Immature natural killer cell (primary cell): ENCODE measurements at regions not wholly inside any gene's neighbourhood (a gene's known extent, or its start where the extent isn't known, plus 50 kb on each side); places are given as distances from the start of the nearest gene placed in this dataset.

Experiments
- DNase-seq, 3 donors: peaks; one replicate each; pipeline ENCODE4 v3.0.0; 2022; ENCODE audit warnings: mixed read lengths in 1 of 3
- H3K27ac Mint-ChIP-seq, 6 donors: one replicate each; pipeline ENCODE4 v1.8.0; 2020; ENCODE audit warnings: mixed read lengths in 6 of 6, mild to moderate bottlenecking in 5 of 6, inconsistent platforms in 4 of 6, moderate library complexity in 3 of 6
- H3K27me3 Mint-ChIP-seq, 3 donors: one replicate each; pipeline ENCODE4 v1.8.0; 2020 to 2021; ENCODE audit warnings: low read depth in 3 of 3, mild to moderate bottlenecking in 3 of 3, mixed read lengths in 3 of 3, moderate library complexity in 3 of 3, inconsistent platforms in 1 of 3
- H3K36me3 Mint-ChIP-seq, 3 donors: one replicate each; pipeline ENCODE4 v1.8.0; 2020; ENCODE audit warnings: mixed read lengths in 3 of 3, inconsistent platforms in 2 of 3, mild to moderate bottlenecking in 2 of 3
- H3K4me1 Mint-ChIP-seq, 2 donors: one replicate each; pipeline ENCODE4 v1.8.0; 2020; ENCODE audit warnings: inconsistent platforms in 2 of 2, mild to moderate bottlenecking in 2 of 2, mixed read lengths in 2 of 2, moderate library complexity in 1 of 2
- H3K4me3 Mint-ChIP-seq, 5 donors: one replicate each; pipeline ENCODE4 v1.8.0; 2020; ENCODE audit warnings: mild to moderate bottlenecking in 5 of 5, mixed read lengths in 5 of 5, inconsistent platforms in 3 of 5, moderate library complexity in 3 of 5
- H3K9me3 Mint-ChIP-seq, 6 donors: one replicate each; pipeline ENCODE4 v1.8.0; 2020; ENCODE audit warnings: mild to moderate bottlenecking in 6 of 6, mixed read lengths in 6 of 6, inconsistent platforms in 4 of 6, moderate library complexity in 3 of 6

DNA sequence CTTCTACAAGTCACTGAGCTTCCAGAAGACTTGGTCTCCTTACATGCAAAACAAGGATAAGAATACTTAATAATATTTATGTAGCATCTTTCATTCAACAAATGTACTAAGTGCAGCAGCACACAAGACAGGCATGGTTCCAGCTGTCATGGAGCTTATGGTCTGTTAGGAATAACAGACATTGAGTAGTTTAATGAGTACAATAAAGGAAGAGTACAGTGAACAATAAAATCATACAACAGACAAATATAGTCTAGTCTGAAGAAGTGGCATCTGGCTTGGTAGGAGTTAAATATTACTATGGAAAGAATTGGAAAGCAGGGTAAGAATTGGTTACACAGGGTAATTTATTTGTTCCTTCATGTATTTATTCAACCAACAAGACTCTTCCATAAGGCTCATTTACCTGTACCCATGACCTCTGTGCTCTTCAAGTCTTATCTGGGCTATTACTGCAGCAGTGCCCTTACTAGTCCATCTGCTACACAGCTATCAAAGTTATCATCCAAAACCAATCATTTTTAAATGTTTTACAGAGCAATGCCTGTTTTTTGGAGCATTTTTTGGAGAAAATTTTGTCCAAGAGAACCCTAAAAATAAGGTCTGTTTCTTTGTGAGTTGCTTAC, 101.1 kb upstream of the RPL34 start:
- H3K27ac Mint-ChIP-seq, result peak overlapping the region in 1 of 6 donors; percentile 9
- H3K27me3 Mint-ChIP-seq, result peaks cover 1 to 9% (median 1%) of the 10 kb centered on the region in 3 donors
- H3K36me3 Mint-ChIP-seq, result peaks cover 0 to 4% (median 3%) of the 10 kb centered on the region in 3 donors
- H3K4me3 Mint-ChIP-seq, result no peak overlapping the region
- H3K4me1 Mint-ChIP-seq, result peaks cover 12 to 14% of the 10 kb centered on the region in 2 donors
- DNase-seq, result no peak
- H3K9me3 Mint-ChIP-seq, result peaks cover 0 to 2% (median 0%) of the 10 kb centered on the region in 6 donors

GRCh38 chr4:108512615-108513505, 107.5 kb upstream of the RPL34 start:
- no peaks in the 10 kb centered on the region for H3K9me3 Mint-ChIP-seq
- no peak overlapping the region for H3K27ac Mint-ChIP-seq
- peaks cover 0 to 4% (median 3%) of the 10 kb centered on the region in 3 donors for H3K36me3 Mint-ChIP-seq
- no peak overlapping the region for H3K4me3 Mint-ChIP-seq
- peaks cover 3 to 17% (median 11%) of the 10 kb centered on the region in 3 donors for H3K27me3 Mint-ChIP-seq
- no peak for DNase-seq
- H3K4me1 Mint-ChIP-seq, result peaks cover 0 to 6% of the 10 kb centered on the region in 2 donors

DNA sequence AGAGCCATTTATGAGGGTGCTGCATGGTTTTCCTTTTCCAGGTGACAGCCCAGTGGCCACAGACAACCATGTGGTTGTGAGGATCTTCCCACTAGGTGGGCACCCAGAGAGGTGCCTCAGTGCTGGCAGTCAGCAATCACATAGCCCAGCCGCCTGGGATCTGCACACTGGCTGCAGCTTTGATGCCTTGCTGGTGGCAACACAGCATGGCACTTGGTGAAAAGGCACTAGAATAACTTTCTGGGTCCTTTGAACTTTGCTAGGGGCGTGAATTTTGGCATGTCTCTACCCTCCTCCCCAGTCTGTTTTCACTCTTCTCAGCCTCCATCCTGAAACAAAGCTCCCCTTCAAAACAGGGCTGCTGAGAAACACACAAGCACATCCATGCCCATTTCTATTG, 108.8 kb upstream of the RPL34 start:
- Mint-ChIP-seq H3K27ac (no peak overlapping the region), H3K4me3 (no peak overlapping the region), H3K4me1 (peaks cover 0 to 6% of the 10 kb centered on the region in 2 donors), H3K27me3 (peaks cover 3 to 19% (median 16%) of the 10 kb centered on the region in 3 donors), H3K9me3 (peaks cover 0 to 5% (median 0%) of the 10 kb centered on the region in 6 donors), H3K36me3 (peaks cover 0 to 7% (median 0%) of the 10 kb centered on the region in 3 donors)
- DNase-seq, result no peak

DNA sequence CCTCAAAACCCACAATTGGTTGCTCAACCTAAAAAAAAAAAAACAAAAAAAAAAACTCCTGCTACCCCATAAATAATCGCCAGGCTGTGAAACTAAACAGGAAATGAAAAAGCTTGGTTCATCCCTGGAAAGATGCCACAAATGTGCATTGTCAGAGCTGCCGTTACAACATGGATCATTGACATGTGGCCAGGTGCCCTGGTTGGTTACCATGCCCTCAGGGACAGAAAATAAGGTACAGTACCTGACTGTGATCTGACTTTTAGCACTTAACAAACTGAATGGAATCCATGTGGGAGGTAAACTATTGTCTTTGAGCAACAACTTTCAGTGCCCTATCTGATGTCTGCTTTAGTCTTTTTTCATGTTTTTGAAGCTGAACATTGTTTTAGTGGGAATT, 118.0 kb upstream of the RPL34 start:
- Mint-ChIP-seq H3K4me3 (no peak overlapping the region), H3K36me3 (peaks cover 0 to 2% (median 0%) of the 10 kb centered on the region in 3 donors), H3K27ac (no peak overlapping the region), H3K27me3 (peaks cover 4 to 14% (median 9%) of the 10 kb centered on the region in 3 donors), H3K4me1 (peaks cover 2 to 6% of the 10 kb centered on the region in 2 donors), H3K9me3 (peaks cover 0 to 2% (median 0%) of the 10 kb centered on the region in 6 donors)
- no peak for DNase-seq

GRCh38 chr4:108498925-108499324, 121.5 kb upstream of the RPL34 start:
- Mint-ChIP-seq H3K9me3 (peaks cover 2 to 13% (median 5%) of the 10 kb centered on the region in 6 donors), H3K27me3 (peaks cover 5 to 9% (median 6%) of the 10 kb centered on the region in 3 donors), H3K4me3 (no peak overlapping the region), H3K27ac (no peak overlapping the region), H3K36me3 (peaks cover 0 to 2% (median 2%) of the 10 kb centered on the region in 3 donors), H3K4me1 (peaks cover 2 to 6% of the 10 kb centered on the region in 2 donors)
- DNase-seq, result no peak

- H3K9me3 Mint-ChIP-seq, result peaks cover 2 to 34% (median 18%) of the 10 kb centered on the region in 6 donors
- H3K27me3 Mint-ChIP-seq, result peaks cover 4 to 5% (median 5%) of the 10 kb centered on the region in 3 donors
- no peak for DNase-seq
- no peak overlapping the region for H3K27ac Mint-ChIP-seq
- H3K4me1 Mint-ChIP-seq, result no peaks in the 10 kb centered on the region
- H3K4me3 Mint-ChIP-seq, result no peak overlapping the region
- peaks cover 7 to 13% (median 9%) of the 10 kb centered on the region in 3 donors for H3K36me3 Mint-ChIP-seq
Observed at GRCh38 chr4:108493596-108493931, 126.8 kb upstream of the RPL34 start.

- peaks cover 2 to 34% (median 18%) of the 10 kb centered on the region in 6 donors for H3K9me3 Mint-ChIP-seq
- no peak overlapping the region for H3K4me3 Mint-ChIP-seq
- no peaks in the 10 kb centered on the region for H3K4me1 Mint-ChIP-seq
- no peak overlapping the region for H3K27ac Mint-ChIP-seq
- peaks cover 4 to 5% (median 5%) of the 10 kb centered on the region in 3 donors for H3K27me3 Mint-ChIP-seq
- no peak for DNase-seq
- peaks cover 7 to 13% (median 9%) of the 10 kb centered on the region in 3 donors for H3K36me3 Mint-ChIP-seq
Observed at GRCh38 chr4:108492816-108493595, 127.4 kb upstream of the RPL34 start.

DNA sequence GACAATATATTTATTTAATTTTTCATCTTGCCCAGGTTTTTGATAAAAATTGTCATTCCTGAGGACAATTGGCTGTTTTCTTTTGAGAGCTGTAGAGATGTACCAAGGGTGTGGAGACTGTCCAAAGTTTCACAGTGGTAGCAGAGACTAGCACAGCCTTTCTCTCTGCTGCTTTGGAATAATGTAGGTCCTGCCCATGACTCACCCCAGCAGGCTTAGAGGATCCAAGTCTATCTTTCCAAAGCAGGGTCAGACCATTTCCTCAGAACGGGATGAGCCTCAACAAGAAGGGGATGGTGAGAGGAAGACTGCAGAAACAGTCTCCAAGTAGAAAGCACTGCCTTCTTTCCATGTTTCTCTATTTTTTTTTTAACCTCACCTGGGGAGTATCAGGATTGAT, 131.5 kb upstream of the RPL34 start:
- Mint-ChIP-seq H3K27ac (no peak overlapping the region), H3K36me3 (peaks cover 7 to 10% (median 7%) of the 10 kb centered on the region in 3 donors), H3K9me3 (peaks cover 0 to 22% (median 13%) of the 10 kb centered on the region in 6 donors), H3K4me3 (no peak overlapping the region), H3K4me1 (peaks cover 3 to 7% of the 10 kb centered on the region in 2 donors), H3K27me3 (peaks cover 0 to 4% (median 3%) of the 10 kb centered on the region in 3 donors)
- DNase-seq, result no peak

GRCh38 chr4:108486046-108486445, 134.3 kb upstream of the RPL34 start:
- peaks cover 0 to 5% (median 3%) of the 10 kb centered on the region in 3 donors for H3K36me3 Mint-ChIP-seq
- H3K9me3 Mint-ChIP-seq, result no peaks in the 10 kb centered on the region
- no peak for DNase-seq
- peaks cover 25 to 29% of the 10 kb centered on the region in 2 donors for H3K4me1 Mint-ChIP-seq
- peaks cover 0 to 4% (median 0%) of the 10 kb centered on the region in 3 donors for H3K27me3 Mint-ChIP-seq
- H3K27ac Mint-ChIP-seq, result no peak overlapping the region
- H3K4me3 Mint-ChIP-seq, result no peak overlapping the region

GRCh38 chr4:108484187-108484586, 136.2 kb upstream of the RPL34 start:
- H3K4me1 Mint-ChIP-seq, result peaks cover 25 to 29% of the 10 kb centered on the region in 2 donors
- no peak for DNase-seq
- no peak overlapping the region for H3K27ac Mint-ChIP-seq
- no peaks in the 10 kb centered on the region for H3K9me3 Mint-ChIP-seq
- H3K27me3 Mint-ChIP-seq, result peaks cover 0 to 4% (median 0%) of the 10 kb centered on the region in 3 donors
- H3K36me3 Mint-ChIP-seq, result no peaks in the 10 kb centered on the region
- H3K4me3 Mint-ChIP-seq, result no peak overlapping the region

DNA sequence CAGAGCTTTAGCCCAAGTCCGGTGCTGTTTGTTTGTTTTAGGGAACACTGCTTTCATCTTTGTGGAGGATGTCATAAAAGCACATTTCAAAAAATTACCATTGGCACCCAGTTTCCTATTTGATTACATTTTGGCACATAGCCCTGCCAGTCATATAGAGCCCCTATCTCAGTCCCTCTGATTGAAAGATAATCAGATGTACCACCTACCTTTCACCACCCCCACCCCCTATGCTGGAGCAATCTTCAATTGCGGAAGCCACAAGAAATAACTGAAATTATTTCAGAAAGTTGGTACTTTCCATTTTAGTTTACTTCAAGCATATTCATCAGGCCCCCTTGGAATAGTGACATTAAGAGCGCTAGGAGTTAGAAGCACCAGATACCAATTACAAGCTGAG, 136.7 kb upstream of the RPL34 start:
- Mint-ChIP-seq H3K36me3 (no peaks in the 10 kb centered on the region), H3K4me3 (peak overlapping the region; percentile 28 to 64 (median 35)), H3K27ac (no peak overlapping the region), H3K9me3 (no peaks in the 10 kb centered on the region), H3K4me1 (peaks cover 25 to 29% of the 10 kb centered on the region in 2 donors), H3K27me3 (peaks cover 0 to 4% (median 0%) of the 10 kb centered on the region in 3 donors)
- no peak for DNase-seq

DNA sequence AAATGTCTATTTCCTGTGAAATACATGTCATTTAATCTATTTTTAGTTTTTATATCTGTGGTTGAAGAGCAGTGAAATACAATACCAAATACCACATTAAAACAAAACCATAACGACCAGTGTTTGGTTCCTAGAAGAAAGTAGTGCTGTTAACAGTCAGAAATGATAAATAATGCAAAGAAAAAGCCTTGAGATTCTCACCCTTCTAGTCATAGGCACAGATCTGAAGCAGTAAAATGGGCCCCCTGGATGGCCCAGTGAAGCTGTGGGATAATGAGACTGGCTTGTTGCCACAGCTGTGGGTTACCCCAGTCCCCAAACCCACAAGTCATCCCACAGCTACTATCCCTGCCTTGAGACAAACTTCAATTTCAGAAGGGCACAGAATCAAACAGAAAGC, 137.3 kb upstream of the RPL34 start:
- no peaks in the 10 kb centered on the region for H3K9me3 Mint-ChIP-seq
- H3K4me3 Mint-ChIP-seq, result peak overlapping the region; percentile 29 to 64 (median 56)
- peaks cover 0 to 4% (median 0%) of the 10 kb centered on the region in 3 donors for H3K27me3 Mint-ChIP-seq
- peaks cover 25 to 29% of the 10 kb centered on the region in 2 donors for H3K4me1 Mint-ChIP-seq
- peak in 2 of 3 donors; percentile 5 to 10 for DNase-seq
- peak overlapping the region in 4 of 6 donors; percentile 8 to 57 (median 44) for H3K27ac Mint-ChIP-seq
- no peaks in the 10 kb centered on the region for H3K36me3 Mint-ChIP-seq

- H3K27me3 Mint-ChIP-seq, result peaks cover 0 to 3% (median 0%) of the 10 kb centered on the region in 3 donors
- no peak for DNase-seq
- no peak overlapping the region for H3K4me3 Mint-ChIP-seq
- H3K27ac Mint-ChIP-seq, result no peak overlapping the region
- peaks cover 25 to 29% of the 10 kb centered on the region in 2 donors for H3K4me1 Mint-ChIP-seq
- H3K9me3 Mint-ChIP-seq, result no peaks in the 10 kb centered on the region
- H3K36me3 Mint-ChIP-seq, result no peaks in the 10 kb centered on the region
Observed at GRCh38 chr4:108480881-108481280, 139.5 kb upstream of the RPL34 start.
